Gastrocnemius medialis (tissue), 4 donors: ENCODE measurements at regions not wholly inside any gene's neighbourhood (a gene's known extent, or its start where the extent isn't known, plus 50 kb on each side); places are given as distances from the start of the nearest gene placed in this dataset.

ENCODE experiments used
- ATAC-seq, 2 donors: fragments of 150-250 bp; one replicate each; pipeline ENCODE4 v1.9.1; 2016
- DNase-seq, 2 donors: peaks; one replicate each; pipeline ENCODE4 v3.0.0-alpha.2; 2019
- H3K27ac ChIP-seq, 4 donors: fragments of 200-600 bp; sonication (generic); 1 replicate in 1 of 4; 2 replicates in 3 of 4; pipeline ENCODE4 v1.5.1; 2016 to 2018; ENCODE audit warnings: mild to moderate bottlenecking in 2 of 4, moderate library complexity in 1 of 4
- H3K27me3 ChIP-seq, 3 donors: fragments of 200-600 bp; sonication (generic) in 2 of 3; 1 replicate in 1 of 3; 2 replicates in 2 of 3; pipeline versions ENCODE4 v1.5.1 to v1.6.0; 2016 to 2019; ENCODE audit warnings: mild to moderate bottlenecking in 1 of 3, moderate library complexity in 1 of 3
- H3K36me3 ChIP-seq, 2 donors: fragments of 200-600 bp; sonication (generic) in 1 of 2; one replicate each; pipeline ENCODE4 v1.5.1; 2017 to 2018
- H3K4me1 ChIP-seq, 2 donors: fragments of 200-600 bp; sonication (generic) in 1 of 2; one replicate each; pipeline ENCODE4 v1.5.1; 2016 to 2017; ENCODE audit warnings: mild to moderate bottlenecking in 2 of 2
- H3K4me3 ChIP-seq, 4 donors: fragments of 200-600 bp; sonication (generic) in 3 of 4; 1 replicate in 1 of 4; 2 replicates in 3 of 4; pipeline ENCODE4 v1.5.1; 2016 to 2019; ENCODE audit warnings: mild to moderate bottlenecking in 2 of 4
- H3K9me3 ChIP-seq, 3 donors: fragments of 200-600 bp; sonication (generic) in 2 of 3; 1 replicate in 1 of 3; 2 replicates in 2 of 3; pipeline ENCODE4 v1.5.1; 2016 to 2019
- CTCF ChIP-seq, 5 experiments: fragments of 450-650 bp in 3 of 5; fragments of 200-600 bp in 2 of 5; sonication (generic) in 2 of 5; IDR thresholded peaks in 4 of 5; conservative IDR thresholded peaks in 1 of 5; 1 replicate in 4 of 5; 2 replicates in 1 of 5; pipeline ENCODE4 v1.5.1; 2016 to 2019; ENCODE audit warnings: antibody characterized with exemption in 5 of 5, mild to moderate bottlenecking in 3 of 5, moderate library complexity in 3 of 5
- POLR2A ChIP-seq, 2 donors: fragments of 450-650 bp; IDR thresholded peaks; one replicate each; pipeline ENCODE4 v1.6.1; 2017; ENCODE audit warnings: antibody characterized with exemption in 2 of 2, mild to moderate bottlenecking in 2 of 2, moderate library complexity in 2 of 2
- in situ Hi-C, 4 donors: fragments of 200-750 bp; cut with MboI; loops; one replicate each; pipeline versions ENCODE4 v1.15.0 to v1.8.0; 2017; ENCODE audit warnings: low sequenced_read_pairs in 4 of 4
- intact Hi-C: fragments of 100-400 bp; cut with DNase I; formaldehyde crosslinking; loops from one replicate; pipeline ENCODE4 v1.15.1; 2023; ENCODE audit warnings: low total_unique reads

- ATAC-seq (no peak), DNase-seq (no peak)
- Histone ChIP-seq H3K4me1 (peaks cover 0 to 6% of the 10 kb centered on the region in 2 donors), H3K27ac (no peak overlapping the region), H3K36me3 (no peaks in the 10 kb centered on the region), H3K27me3 (no peaks in the 10 kb centered on the region), H3K9me3 (no peaks in the 10 kb centered on the region), H3K4me3 (no peak overlapping the region)
- in situ Hi-C loops = no loop called here
- intact Hi-C loops = no loop called here
- TF ChIP-seq CTCF (IDR thresholded peaks at IDR 0.05 in 4 of 5, conservative IDR thresholded peaks at IDR 0.05 in 1 of 5) (no peak), POLR2A (IDR thresholded peaks at IDR 0.05) (no peak)
Measured at GRCh38 chr6:156650896-156651390, 126.2 kb upstream of the ARID1B start.

- Histone ChIP-seq H3K36me3 (no peaks in the 10 kb centered on the region), H3K4me1 (peaks cover 0 to 6% of the 10 kb centered on the region in 2 donors), H3K27me3 (no peaks in the 10 kb centered on the region), H3K9me3 (no peaks in the 10 kb centered on the region), H3K4me3 (no peak overlapping the region), H3K27ac (no peak overlapping the region)
- TF ChIP-seq POLR2A (IDR thresholded peaks at IDR 0.05) (no peak), CTCF (IDR thresholded peaks at IDR 0.05 in 4 of 5, conservative IDR thresholded peaks at IDR 0.05 in 1 of 5) (no peak)
- intact Hi-C loops = no loop called here
- DNase-seq (no peak), ATAC-seq (no peak)
- in situ Hi-C loops = no loop called here
Measured at GRCh38 chr6:156648616-156649015, 128.6 kb upstream of the ARID1B start.

- H3K4me3 ChIP-seq = no peak overlapping the region
- TF ChIP-seq POLR2A (IDR thresholded peaks at IDR 0.05) (no peak), CTCF (IDR thresholded peaks at IDR 0.05 in 4 of 5, conservative IDR thresholded peaks at IDR 0.05 in 1 of 5) (no peak)
- intact Hi-C loops (no loop called here), in situ Hi-C loops (no loop called here)
- ATAC-seq = no peak
- H3K27ac ChIP-seq = no peak overlapping the region
- no peaks in the 10 kb centered on the region for H3K9me3 ChIP-seq
- DNase-seq = no peak
- H3K4me1 ChIP-seq = peaks cover 0 to 6% of the 10 kb centered on the region in 2 donors
- no peaks in the 10 kb centered on the region for H3K36me3 ChIP-seq
- H3K27me3 ChIP-seq = no peaks in the 10 kb centered on the region
Measured at GRCh38 chr6:156647991-156648390, 129.2 kb upstream of the ARID1B start.

- TF ChIP-seq POLR2A (IDR thresholded peaks at IDR 0.05) (no peak), CTCF (IDR thresholded peaks at IDR 0.05 in 4 of 5, conservative IDR thresholded peaks at IDR 0.05 in 1 of 5) (no peak)
- in situ Hi-C loops = no loop called here
- intact Hi-C loops = no loop called here
- H3K4me3 ChIP-seq = no peak overlapping the region
- no peaks in the 10 kb centered on the region for H3K36me3 ChIP-seq
- ATAC-seq (no peak), DNase-seq (no peak)
- no peak overlapping the region for H3K27ac ChIP-seq
- no peaks in the 10 kb centered on the region for H3K27me3 ChIP-seq
- peaks cover 0 to 6% of the 10 kb centered on the region in 2 donors for H3K4me1 ChIP-seq
- H3K9me3 ChIP-seq = no peaks in the 10 kb centered on the region
Measured at GRCh38 chr6:156647140-156647784, 129.9 kb upstream of the ARID1B start.

- DNase-seq = no peak
- no peak overlapping the region for H3K27ac ChIP-seq
- peaks cover 0 to 6% of the 10 kb centered on the region in 2 donors for H3K4me1 ChIP-seq
- no peak for ATAC-seq
- H3K4me3 ChIP-seq = no peak overlapping the region
- no peaks in the 10 kb centered on the region for H3K9me3 ChIP-seq
- in situ Hi-C loops (no loop called here), intact Hi-C loops (no loop called here)
- no peaks in the 10 kb centered on the region for H3K36me3 ChIP-seq
- TF ChIP-seq POLR2A (IDR thresholded peaks at IDR 0.05) = no peak
- TF ChIP-seq CTCF (IDR thresholded peaks at IDR 0.05 in 4 of 5, conservative IDR thresholded peaks at IDR 0.05 in 1 of 5) = no peak
- H3K27me3 ChIP-seq = no peaks in the 10 kb centered on the region
Measured at GRCh38 chr6:156646496-156646895, 130.7 kb upstream of the ARID1B start.
